Parathyroid adenoma (tissue), 2 donors: ENCODE measurements at regions not wholly inside any gene's neighbourhood (a gene's known extent, or its start where the extent isn't known, plus 50 kb on each side); places are given as distances from the start of the nearest gene placed in this dataset.

Source experiments
- H2AFZ ChIP-seq: fragments of 300-600 bp; sonication (generic); one replicate; pipeline ENCODE4 v1.7.0; 2017; ENCODE audit warnings: antibody characterized with exemption, mild to moderate bottlenecking
- H3K27ac ChIP-seq: fragments of 300-600 bp; sonication (generic); one replicate; pipeline ENCODE4 v1.7.0; 2017
- H3K27me3 ChIP-seq: fragments of 300-600 bp; sonication (generic); one replicate; pipeline ENCODE4 v1.7.0; 2017; ENCODE audit warnings: low read length; ENCODE audit not compliant: control insufficient read depth, insufficient read depth
- H3K36me3 ChIP-seq: fragments of 300-600 bp; sonication (generic); one replicate; pipeline ENCODE4 v1.7.0; 2017; ENCODE audit warnings: low read length; ENCODE audit not compliant: control insufficient read depth, insufficient read depth
- H3K4me1 ChIP-seq: fragments of 300-600 bp; sonication (generic); one replicate; pipeline ENCODE4 v1.7.0; 2017; ENCODE audit warnings: control low read depth
- H3K4me2 ChIP-seq: fragments of 300-600 bp; sonication (generic); one replicate; pipeline ENCODE4 v1.7.0; 2017; ENCODE audit warnings: low read length
- H3K4me3 ChIP-seq: fragments of 300-600 bp; sonication (generic); one replicate; pipeline ENCODE4 v1.7.0; 2017; ENCODE audit warnings: low read depth, low read length
- H3K79me2 ChIP-seq: fragments of 300-600 bp; sonication (generic); one replicate; pipeline ENCODE4 v1.7.0; 2017; ENCODE audit warnings: control low read depth
- H3K9ac ChIP-seq: fragments of 300-600 bp; sonication (generic); one replicate; pipeline ENCODE4 v1.7.0; 2017; ENCODE audit warnings: mild to moderate bottlenecking
- H3K9me3 ChIP-seq: fragments of 300-600 bp; sonication (generic); one replicate; pipeline ENCODE4 v1.7.0; 2017; ENCODE audit warnings: low read length; ENCODE audit not compliant: control insufficient read depth
- TF ChIP-seq, protein P1 (sequence below): fragments of 300-600 bp; sonication (generic); IDR thresholded peaks from one replicate; pipeline ENCODE4 v1.7.0; 2017; ENCODE audit warnings: antibody characterized with exemption, mild to moderate bottlenecking
- donor health status: primary hyperparathyroidism.

DNA sequence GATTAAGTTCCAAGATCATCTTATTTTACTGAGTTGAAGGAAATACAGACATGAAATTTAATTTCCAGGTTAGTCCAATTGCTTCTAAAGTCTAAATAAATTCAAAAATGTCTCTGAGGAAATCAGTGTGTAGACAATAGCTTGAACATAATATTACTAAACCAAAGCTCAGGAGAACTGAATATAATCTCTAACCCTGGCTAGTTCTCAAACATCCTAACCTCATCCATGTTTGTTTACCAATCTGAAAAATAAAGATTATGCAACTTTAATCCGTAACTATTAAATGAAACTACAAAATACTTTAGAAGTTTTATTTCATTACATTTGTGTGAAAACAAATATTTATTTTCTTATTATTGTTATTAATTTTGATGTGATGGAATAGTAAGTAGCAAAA lies 387.2 kb downstream of the TBC1D32 start:
- Histone ChIP-seq H3K9me3 (no peaks in the 10 kb centered on the region), H2AFZ (no peak overlapping the region)

DNA sequence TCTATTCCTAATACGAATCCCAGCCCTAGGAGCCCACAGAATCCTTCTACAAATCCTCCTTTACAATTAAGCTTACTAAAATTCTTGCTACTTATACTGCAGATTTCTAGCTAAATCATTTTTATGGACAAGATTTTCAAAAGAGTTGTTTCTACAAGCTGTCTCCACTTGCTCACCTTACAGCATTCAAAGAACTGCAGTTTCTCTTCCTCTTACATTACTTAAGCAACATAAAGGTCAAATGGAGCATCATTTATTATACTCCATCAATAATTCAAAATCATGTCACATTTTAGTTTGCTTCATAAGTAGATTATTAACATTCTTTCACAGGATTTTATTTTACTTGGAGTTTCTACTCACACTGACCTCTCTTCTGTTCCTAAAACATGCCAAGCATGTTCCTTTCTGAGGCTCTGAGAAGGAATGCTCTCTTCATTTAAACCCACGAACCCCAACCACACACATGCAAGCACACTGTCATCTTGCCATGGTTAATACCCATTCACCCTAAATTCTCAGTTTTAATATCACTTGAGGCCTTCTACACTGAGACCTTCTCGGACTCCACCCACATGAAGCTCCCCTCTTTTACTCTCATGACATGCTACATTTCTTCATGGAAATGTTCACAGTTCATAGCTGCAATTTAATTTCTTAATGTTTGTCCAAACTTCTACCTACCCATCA lies 388.2 kb downstream of the TBC1D32 start:
- Histone ChIP-seq H3K4me2 (no peak overlapping the region), H3K4me3 (no peak overlapping the region), H3K27me3 (no peaks in the 10 kb centered on the region), H3K79me2 (no peaks in the 10 kb centered on the region), H3K9me3 (no peaks in the 10 kb centered on the region), H3K9ac (no peak overlapping the region), H3K4me1 (no peaks in the 10 kb centered on the region), H3K27ac (no peak overlapping the region), H3K36me3 (no peaks in the 10 kb centered on the region), H2AFZ (no peak overlapping the region)
- TF ChIP-seq, protein P1, sequence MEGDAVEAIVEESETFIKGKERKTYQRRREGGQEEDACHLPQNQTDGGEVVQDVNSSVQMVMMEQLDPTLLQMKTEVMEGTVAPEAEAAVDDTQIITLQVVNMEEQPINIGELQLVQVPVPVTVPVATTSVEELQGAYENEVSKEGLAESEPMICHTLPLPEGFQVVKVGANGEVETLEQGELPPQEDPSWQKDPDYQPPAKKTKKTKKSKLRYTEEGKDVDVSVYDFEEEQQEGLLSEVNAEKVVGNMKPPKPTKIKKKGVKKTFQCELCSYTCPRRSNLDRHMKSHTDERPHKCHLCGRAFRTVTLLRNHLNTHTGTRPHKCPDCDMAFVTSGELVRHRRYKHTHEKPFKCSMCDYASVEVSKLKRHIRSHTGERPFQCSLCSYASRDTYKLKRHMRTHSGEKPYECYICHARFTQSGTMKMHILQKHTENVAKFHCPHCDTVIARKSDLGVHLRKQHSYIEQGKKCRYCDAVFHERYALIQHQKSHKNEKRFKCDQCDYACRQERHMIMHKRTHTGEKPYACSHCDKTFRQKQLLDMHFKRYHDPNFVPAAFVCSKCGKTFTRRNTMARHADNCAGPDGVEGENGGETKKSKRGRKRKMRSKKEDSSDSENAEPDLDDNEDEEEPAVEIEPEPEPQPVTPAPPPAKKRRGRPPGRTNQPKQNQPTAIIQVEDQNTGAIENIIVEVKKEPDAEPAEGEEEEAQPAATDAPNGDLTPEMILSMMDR: no peak

More for the DNA sequence above, 387.2 kb downstream of the TBC1D32 start:
- no peaks in the 10 kb centered on the region for H3K4me1 ChIP-seq
- H3K9ac ChIP-seq: no peak overlapping the region
- H3K27ac ChIP-seq: no peak overlapping the region
- H3K36me3 ChIP-seq: no peaks in the 10 kb centered on the region
- no peaks in the 10 kb centered on the region for H3K27me3 ChIP-seq
- no peak overlapping the region for H3K4me2 ChIP-seq
- H3K4me3 ChIP-seq: no peak overlapping the region
- no peaks in the 10 kb centered on the region for H3K79me2 ChIP-seq
- TF ChIP-seq, protein P1: no peak

DNA sequence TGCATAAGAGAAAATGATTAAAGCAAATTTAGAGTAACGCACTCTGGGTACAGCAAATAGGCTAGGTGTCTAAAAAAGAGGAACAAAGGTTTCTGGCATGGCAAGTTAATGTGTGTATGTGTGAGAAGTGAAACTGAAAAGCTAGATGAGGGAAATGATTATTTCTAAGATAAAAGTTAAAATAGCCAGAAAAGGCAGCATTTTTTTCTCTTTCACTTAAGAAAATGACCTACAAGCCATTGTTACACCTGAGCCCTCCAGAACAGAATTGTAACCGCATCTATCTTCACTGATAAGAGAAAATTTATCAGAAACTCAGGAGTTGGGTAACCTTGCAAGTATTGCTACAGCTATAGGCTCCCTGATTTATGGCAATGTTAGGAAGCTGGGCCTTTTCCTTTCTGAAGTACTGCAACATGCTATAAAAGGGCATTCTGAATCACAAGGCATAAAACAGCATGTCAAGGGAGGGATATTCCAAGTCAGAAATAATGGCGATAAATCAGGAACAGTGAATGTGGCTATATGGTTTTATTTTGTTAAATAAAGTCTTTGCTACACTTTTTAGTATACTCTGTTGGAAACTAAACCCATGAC lies 395.3 kb downstream of the TBC1D32 start:
- H3K27ac ChIP-seq: no peak overlapping the region
- H3K4me1 ChIP-seq: no peaks in the 10 kb centered on the region
- peaks cover 2% of the 10 kb centered on the region for H3K9me3 ChIP-seq
- no peak overlapping the region for H3K4me2 ChIP-seq
- no peak overlapping the region for H2AFZ ChIP-seq
- H3K27me3 ChIP-seq: no peaks in the 10 kb centered on the region
- no peaks in the 10 kb centered on the region for H3K36me3 ChIP-seq
- H3K4me3 ChIP-seq: no peak overlapping the region
- H3K79me2 ChIP-seq: no peaks in the 10 kb centered on the region
- H3K9ac ChIP-seq: no peak overlapping the region
- TF ChIP-seq, protein P1: no peak

DNA sequence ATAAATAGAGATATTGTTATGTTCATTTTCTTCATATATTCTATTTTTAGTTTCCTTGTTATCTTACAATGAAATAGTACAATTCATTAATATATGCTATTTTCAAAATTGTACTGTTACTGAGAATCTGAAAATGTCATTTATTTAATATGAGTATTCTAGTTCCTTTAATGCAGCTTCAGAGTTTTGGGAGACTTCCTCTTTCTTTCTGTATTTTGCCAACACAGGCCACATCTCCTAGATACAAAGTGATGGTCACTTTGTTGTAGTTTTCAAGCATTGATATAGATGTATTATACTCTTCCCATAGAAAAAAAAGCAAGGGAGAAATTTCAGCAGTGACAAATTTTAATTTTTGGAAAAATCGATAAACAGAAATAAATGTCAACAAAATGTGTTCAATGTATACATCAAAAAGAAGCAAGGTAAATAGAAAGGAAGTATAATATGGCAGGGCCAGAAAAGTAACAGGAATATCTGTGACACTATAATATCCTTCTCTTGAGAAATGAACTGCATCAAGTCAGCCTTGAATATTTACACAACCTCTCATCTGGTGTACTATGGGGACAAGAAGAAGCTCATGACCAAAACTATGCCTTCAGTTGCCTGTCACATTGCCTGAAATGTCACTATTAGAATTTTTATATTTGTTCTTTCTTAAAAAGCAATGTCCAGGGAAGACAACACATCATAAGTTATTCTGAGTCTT lies 396.0 kb downstream of the TBC1D32 start:
- no peaks in the 10 kb centered on the region for H3K79me2 ChIP-seq
- H3K4me1 ChIP-seq: no peaks in the 10 kb centered on the region
- TF ChIP-seq, protein P1: no peak
- H3K9ac ChIP-seq: no peak overlapping the region
- no peaks in the 10 kb centered on the region for H3K36me3 ChIP-seq
- H2AFZ ChIP-seq: no peak overlapping the region
- no peak overlapping the region for H3K4me3 ChIP-seq
- no peak overlapping the region for H3K4me2 ChIP-seq
- H3K27ac ChIP-seq: no peak overlapping the region
- peaks cover 2% of the 10 kb centered on the region for H3K9me3 ChIP-seq
- no peaks in the 10 kb centered on the region for H3K27me3 ChIP-seq
